CD14-positive monocyte (primary cell): ENCODE measurements at regions not wholly inside any gene's neighbourhood (a gene's known extent, or its start where the extent isn't known, plus 50 kb on each side); places are given as distances from the start of the nearest gene placed in this dataset.

Experiments
- DNase-seq, 3 donors: peaks; one replicate each; pipeline ENCODE4 v3.0.0-alpha.2; 2011 to 2022
- H2AFZ ChIP-seq: 2 replicates; pipeline ENCODE4 v1.6.0; 2012; ENCODE audit warnings: mild to moderate bottlenecking, low read depth, low read length, inconsistent platforms; ENCODE audit not compliant: insufficient read depth, poor library complexity, severe bottlenecking
- H3K27ac ChIP-seq, 2 donors: 1 replicate in 1 of 2; 2 replicates in 1 of 2; pipeline ENCODE4 v1.5.1; 2012 to 2013; ENCODE audit warnings: low read length in 2 of 2, control low read depth in 1 of 2, inconsistent platforms in 1 of 2, low read depth in 1 of 2, mild to moderate bottlenecking in 1 of 2
- H3K27me3 ChIP-seq, 2 donors: one replicate each; pipeline versions ENCODE4 v1.6.0 to v1.6.1; 2011 to 2013; ENCODE audit warnings: low read length in 2 of 2; ENCODE audit not compliant: control insufficient read depth in 2 of 2, insufficient read depth in 2 of 2
- H3K36me3 ChIP-seq, 2 donors: replicated peaks in 1 of 2; 1 replicate in 1 of 2; 2 replicates in 1 of 2; pipeline versions ENCODE4 v1.5.1 to v1.6.1; 2012 to 2013; ENCODE audit warnings: low read length in 2 of 2, control low read depth in 1 of 2, inconsistent platforms in 1 of 2, mild to moderate bottlenecking in 1 of 2; ENCODE audit not compliant: insufficient read depth in 2 of 2, control insufficient read depth in 1 of 2
- H3K4me1 ChIP-seq, 2 donors: 1 replicate in 1 of 2; 2 replicates in 1 of 2; pipeline versions ENCODE4 v1.5.1 to v1.6.1; 2012 to 2013; ENCODE audit warnings: low read length in 2 of 2, control low read depth in 1 of 2, inconsistent platforms in 1 of 2, mild to moderate bottlenecking in 1 of 2, moderate library complexity in 1 of 2; ENCODE audit not compliant: insufficient read depth in 2 of 2, control insufficient read depth in 1 of 2
- H3K4me2 ChIP-seq: replicated peaks from 2 replicates; pipeline ENCODE3; 2012; ENCODE audit warnings: low read length, moderate library complexity, mild to moderate bottlenecking; ENCODE audit not compliant: poor library complexity, severe bottlenecking; ENCODE audit errors: extremely low read depth
- H3K4me3 ChIP-seq, 3 experiments: fragments of 200-600 bp in 1 of 3; sonication (generic) in 1 of 3; replicated peaks in 1 of 3; 1 replicate in 2 of 3; 2 replicates in 1 of 3; pipeline ENCODE4 v1.5.1; 2011 to 2013; ENCODE audit warnings: low read length in 3 of 3, mild to moderate bottlenecking in 3 of 3, control low read depth in 2 of 3, low read depth in 2 of 3, inconsistent platforms in 1 of 3, moderate library complexity in 1 of 3
- H3K79me2 ChIP-seq: 2 replicates; pipeline ENCODE4 v1.6.0; 2012; ENCODE audit warnings: mild to moderate bottlenecking, control low read depth, inconsistent platforms, low read length, moderate library complexity; ENCODE audit not compliant: insufficient read depth
- H3K9ac ChIP-seq: 2 replicates; pipeline ENCODE4 v1.6.0; 2017; ENCODE audit warnings: low read length, mild to moderate bottlenecking; ENCODE audit not compliant: insufficient read depth, poor library complexity, severe bottlenecking
- H3K9me3 ChIP-seq, 2 donors: replicated peaks in 1 of 2; 1 replicate in 1 of 2; 2 replicates in 1 of 2; pipeline versions ENCODE4 v1.5.1 to v1.6.1; 2012 to 2013; ENCODE audit warnings: low read length in 2 of 2, control low read depth in 1 of 2; ENCODE audit not compliant: control insufficient read depth in 1 of 2, insufficient read depth in 1 of 2
- H4K20me1 ChIP-seq: 2 replicates; pipeline ENCODE4 v1.6.0; 2012; ENCODE audit warnings: mild to moderate bottlenecking, low read length, control low read depth, moderate library complexity; ENCODE audit not compliant: insufficient read depth
- H3K27ac Mint-ChIP-seq, 7 donors: one replicate each; pipeline ENCODE4 v1.8.0; 2020; ENCODE audit warnings: mild to moderate bottlenecking in 7 of 7, mixed read lengths in 7 of 7, moderate library complexity in 6 of 7, inconsistent platforms in 2 of 7
- H3K27me3 Mint-ChIP-seq, 3 donors: one replicate each; pipeline ENCODE4 v1.8.0; 2021 to 2022; ENCODE audit warnings: low read depth in 3 of 3, mild to moderate bottlenecking in 3 of 3, mixed read lengths in 3 of 3, moderate library complexity in 3 of 3, inconsistent platforms in 1 of 3
- H3K36me3 Mint-ChIP-seq, 2 donors: one replicate each; pipeline ENCODE4 v1.8.0; 2020; ENCODE audit warnings: mixed read lengths in 2 of 2, inconsistent platforms in 1 of 2, mild to moderate bottlenecking in 1 of 2
- H3K4me1 Mint-ChIP-seq: one replicate; pipeline ENCODE4 v1.8.0; 2020; ENCODE audit warnings: mild to moderate bottlenecking, mixed read lengths
- H3K4me3 Mint-ChIP-seq, 2 donors: one replicate each; pipeline ENCODE4 v1.8.0; 2020; ENCODE audit warnings: mild to moderate bottlenecking in 2 of 2, mixed read lengths in 2 of 2, moderate library complexity in 1 of 2
- H3K9me3 Mint-ChIP-seq, 7 donors: one replicate each; pipeline ENCODE4 v1.8.0; 2020 to 2022; ENCODE audit warnings: mixed read lengths in 7 of 7, mild to moderate bottlenecking in 6 of 7, moderate library complexity in 6 of 7, inconsistent platforms in 2 of 7
- WGBS: methylation state at CpG from one replicate; pipeline ENCODE4 v1.1.5; 2013; ENCODE audit warnings: missing lambda C conversion rate; ENCODE audit not compliant: insufficient coverage; 5-methylcytosine and 5-hydroxymethylcytosine counted together
- intact Hi-C, 2 donors: fragments of 100-400 bp; cut with micrococcal nuclease; formaldehyde crosslinking; loops; one replicate each; pipeline versions ENCODE4 v1.15.0 to v1.15.1; 2023
- TF ChIP-seq, protein P1 (sequence below): fragments of 200-600 bp; IDR thresholded peaks from one replicate; pipeline ENCODE4 v1.8.0; 2022; ENCODE audit warnings: antibody characterized with exemption, mild to moderate bottlenecking

DNA sequence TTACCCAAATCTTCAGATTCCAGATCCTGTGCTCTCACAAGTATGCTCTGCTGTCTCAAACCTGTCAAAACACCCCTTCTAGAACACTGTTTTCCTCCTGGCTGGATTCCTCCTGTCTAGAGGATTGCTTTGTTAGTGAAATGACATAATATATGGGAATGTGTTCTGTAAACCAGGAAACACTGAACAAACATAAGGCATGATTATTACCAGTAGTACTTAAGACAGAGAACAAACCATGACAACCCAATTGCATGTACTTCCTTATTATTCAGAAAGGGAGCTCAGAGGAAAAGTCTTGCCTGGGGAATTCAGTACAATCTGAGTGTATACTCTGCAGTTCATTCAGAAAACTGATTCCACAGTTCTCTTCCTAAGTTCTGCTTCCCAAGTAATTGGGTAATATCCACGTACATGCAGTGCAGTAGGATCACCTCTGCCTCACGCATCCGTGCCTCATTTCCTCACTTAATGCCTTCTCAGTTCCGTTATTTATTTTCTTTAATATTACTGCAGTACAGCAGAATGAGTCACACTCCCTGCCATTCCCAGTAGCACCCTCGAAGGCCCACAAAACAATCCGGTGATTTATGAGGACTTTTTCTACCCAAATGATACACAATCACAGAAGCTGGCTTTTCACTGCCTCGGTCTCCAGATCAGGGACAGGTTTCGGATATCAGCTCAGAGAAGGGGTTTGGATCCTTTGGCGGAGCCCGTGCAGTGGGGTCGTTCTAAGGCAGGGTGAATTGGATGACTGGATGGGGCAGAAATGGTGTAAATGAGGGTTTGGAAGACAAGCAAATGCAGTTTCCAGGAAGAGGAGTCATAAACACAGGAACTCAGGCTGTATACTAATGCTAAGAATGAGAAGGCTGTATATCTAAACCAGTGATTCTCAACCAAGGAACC is 896.9 kb downstream of the KCNA4 start:
- no peaks in the 10 kb centered on the region for H3K36me3 ChIP-seq
- H4K20me1 ChIP-seq = no peaks in the 10 kb centered on the region
- Mint-ChIP-seq H3K9me3 (peaks cover 0 to 5% (median 2%) of the 10 kb centered on the region in 7 donors), H3K27ac (no peak overlapping the region), H3K4me1 (no peaks in the 10 kb centered on the region), H3K36me3 (no peaks in the 10 kb centered on the region), H3K27me3 (peaks cover 0 to 3% (median 0%) of the 10 kb centered on the region in 3 donors), H3K4me3 (no peak overlapping the region)
- WGBS = 40% methylated on average over 8 of the region's 11 CpGs
- no peak overlapping the region for H3K4me2 ChIP-seq
- no peak for DNase-seq
- H3K4me3 ChIP-seq = no peak overlapping the region
- no peak overlapping the region for H2AFZ ChIP-seq
- H3K27ac ChIP-seq = no peak overlapping the region
- no peaks in the 10 kb centered on the region for H3K79me2 ChIP-seq
- H3K9ac ChIP-seq = no peak overlapping the region
- intact Hi-C loops = no loop called here
- peaks cover 0 to 9% of the 10 kb centered on the region in 2 donors for H3K9me3 ChIP-seq
- no peaks in the 10 kb centered on the region for H3K27me3 ChIP-seq
- TF ChIP-seq, protein P1, sequence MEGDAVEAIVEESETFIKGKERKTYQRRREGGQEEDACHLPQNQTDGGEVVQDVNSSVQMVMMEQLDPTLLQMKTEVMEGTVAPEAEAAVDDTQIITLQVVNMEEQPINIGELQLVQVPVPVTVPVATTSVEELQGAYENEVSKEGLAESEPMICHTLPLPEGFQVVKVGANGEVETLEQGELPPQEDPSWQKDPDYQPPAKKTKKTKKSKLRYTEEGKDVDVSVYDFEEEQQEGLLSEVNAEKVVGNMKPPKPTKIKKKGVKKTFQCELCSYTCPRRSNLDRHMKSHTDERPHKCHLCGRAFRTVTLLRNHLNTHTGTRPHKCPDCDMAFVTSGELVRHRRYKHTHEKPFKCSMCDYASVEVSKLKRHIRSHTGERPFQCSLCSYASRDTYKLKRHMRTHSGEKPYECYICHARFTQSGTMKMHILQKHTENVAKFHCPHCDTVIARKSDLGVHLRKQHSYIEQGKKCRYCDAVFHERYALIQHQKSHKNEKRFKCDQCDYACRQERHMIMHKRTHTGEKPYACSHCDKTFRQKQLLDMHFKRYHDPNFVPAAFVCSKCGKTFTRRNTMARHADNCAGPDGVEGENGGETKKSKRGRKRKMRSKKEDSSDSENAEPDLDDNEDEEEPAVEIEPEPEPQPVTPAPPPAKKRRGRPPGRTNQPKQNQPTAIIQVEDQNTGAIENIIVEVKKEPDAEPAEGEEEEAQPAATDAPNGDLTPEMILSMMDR = no peak
- no peaks in the 10 kb centered on the region for H3K4me1 ChIP-seq

DNA sequence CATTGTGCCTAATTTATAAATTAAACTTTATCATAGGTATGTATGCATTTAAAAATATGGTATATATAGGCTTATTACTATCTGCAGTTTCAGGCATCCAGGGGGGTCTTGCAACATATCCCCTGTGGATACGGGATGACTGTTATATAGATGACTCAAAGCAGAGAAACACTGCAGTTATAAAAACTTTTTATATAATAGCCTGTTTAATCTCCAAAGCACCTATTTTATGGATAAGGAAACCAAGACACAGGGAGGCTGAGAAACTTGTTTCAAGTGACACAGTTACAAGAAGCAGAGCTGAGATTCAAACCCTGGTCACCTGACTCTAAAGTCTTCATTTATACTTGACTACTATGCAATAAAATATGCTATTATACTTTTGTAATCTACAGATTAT is 897.7 kb downstream of the KCNA4 start:
- TF ChIP-seq, protein P1 = no peak
- no peak overlapping the region for H3K4me3 ChIP-seq
- H3K27ac ChIP-seq = no peak overlapping the region
- Mint-ChIP-seq H3K4me3 (no peak overlapping the region), H3K9me3 (peaks cover 0 to 6% (median 1%) of the 10 kb centered on the region in 7 donors), H3K36me3 (no peaks in the 10 kb centered on the region), H3K27ac (no peak overlapping the region), H3K4me1 (no peaks in the 10 kb centered on the region), H3K27me3 (no peaks in the 10 kb centered on the region)
- H3K36me3 ChIP-seq = no peaks in the 10 kb centered on the region
- no peak overlapping the region for H3K9ac ChIP-seq
- H3K79me2 ChIP-seq = no peaks in the 10 kb centered on the region
- no peaks in the 10 kb centered on the region for H4K20me1 ChIP-seq
- no CpG with 5 or more reads among the region's 1 CpG for WGBS
- intact Hi-C loops = no loop called here
- H3K4me2 ChIP-seq = no peak overlapping the region
- H3K9me3 ChIP-seq = peaks cover 0 to 9% of the 10 kb centered on the region in 2 donors
- no peak for DNase-seq
- H3K4me1 ChIP-seq = no peaks in the 10 kb centered on the region
- H3K27me3 ChIP-seq = no peaks in the 10 kb centered on the region
- no peak overlapping the region for H2AFZ ChIP-seq
